ENCODE measurements at regions not wholly inside any gene's neighbourhood (a gene's known extent, or its start where the extent isn't known, plus 50 kb on each side); places are given as distances from the start of the nearest gene placed in this dataset.

- no peaks in the 10 kb centered on the region for H3K27me3 ChIP-seq
- H3K9me3 ChIP-seq: no peaks in the 10 kb centered on the region
- DNase-seq (no peak), FAIRE-seq (no peak), ATAC-seq (no peak)
- H3K36me3 ChIP-seq: no peaks in the 10 kb centered on the region
- no peaks in the 10 kb centered on the region for H3K4me1 ChIP-seq
- no peak overlapping the region for H3K4me3 ChIP-seq
- intact Hi-C loops (cut with DNase I): no loop called here
- no peak overlapping the region for H3K27ac ChIP-seq
- WGBS, 2 donors: 56 to 72% methylated on average over 1 of the region's 1 CpG
- no peak for TF ChIP-seq CTCF (IDR thresholded peaks at IDR 0.05)
Observed at GRCh38 chr14:45906257-45906656, 653.3 kb upstream of the MIS18BP1 start.

GRCh38 chr14:45905672-45906071, 652.7 kb upstream of the MIS18BP1 start:
- no peak for FAIRE-seq

GRCh38 chr14:45904314-45904713, 651.3 kb upstream of the MIS18BP1 start:
- WGBS, 2 donors: 69 to 85% methylated on average over 1 of the region's 1 CpG
- H3K36me3 ChIP-seq: no peaks in the 10 kb centered on the region

More at GRCh38 chr14:45905672-45906071, 652.7 kb upstream of the MIS18BP1 start:
- ATAC-seq: no peak
- Histone ChIP-seq H3K4me1 (no peaks in the 10 kb centered on the region), H3K36me3 (no peaks in the 10 kb centered on the region), H3K9me3 (no peaks in the 10 kb centered on the region), H3K27ac (no peak overlapping the region), H3K4me3 (no peak overlapping the region), H3K27me3 (no peaks in the 10 kb centered on the region)
- no peak for DNase-seq
- 50 to 57% methylated on average over 1 of the region's 1 CpG for WGBS, 2 donors
- TF ChIP-seq CTCF (IDR thresholded peaks at IDR 0.05): no peak
- intact Hi-C loops (cut with DNase I): no loop called here

GRCh38 chr14:45902241-45902640, 649.2 kb upstream of the MIS18BP1 start:
- Histone ChIP-seq H3K27me3 (no peaks in the 10 kb centered on the region), H3K4me1 (no peaks in the 10 kb centered on the region), H3K27ac (no peak overlapping the region), H3K9me3 (no peaks in the 10 kb centered on the region), H3K4me3 (no peak overlapping the region), H3K36me3 (no peaks in the 10 kb centered on the region)
- intact Hi-C loops (cut with DNase I): no loop called here
- ATAC-seq (no peak), FAIRE-seq (no peak), DNase-seq (no peak)
- 61 to 74% methylated on average over 3 of the region's 3 CpGs for WGBS, 2 donors
- TF ChIP-seq CTCF (IDR thresholded peaks at IDR 0.05): no peak

More at GRCh38 chr14:45904314-45904713, 651.3 kb upstream of the MIS18BP1 start:
- Histone ChIP-seq H3K4me3 (no peak overlapping the region), H3K9me3 (no peaks in the 10 kb centered on the region), H3K27me3 (no peaks in the 10 kb centered on the region), H3K27ac (no peak overlapping the region), H3K4me1 (no peaks in the 10 kb centered on the region)
- DNase-seq: no peak
- no peak for ATAC-seq
- intact Hi-C loops (cut with DNase I): no loop called here
- TF ChIP-seq CTCF (IDR thresholded peaks at IDR 0.05): no peak
- no peak for FAIRE-seq

GRCh38 chr14:45897439-45897838, 644.4 kb upstream of the MIS18BP1 start:
- no peaks in the 10 kb centered on the region for H3K36me3 ChIP-seq
- intact Hi-C loops (cut with DNase I): no loop called here
- no peak for TF ChIP-seq CTCF (IDR thresholded peaks at IDR 0.05)
- no peaks in the 10 kb centered on the region for H3K4me1 ChIP-seq
- 36 to 51% methylated on average over 3 of the region's 3 CpGs for WGBS, 2 donors
- H3K4me3 ChIP-seq: no peak overlapping the region
- ATAC-seq: no peak
- no peaks in the 10 kb centered on the region for H3K9me3 ChIP-seq
- H3K27ac ChIP-seq: no peak overlapping the region
- DNase-seq: no peak
- H3K27me3 ChIP-seq: no peaks in the 10 kb centered on the region
- no peak for FAIRE-seq

Measured in pancreas (tissue), 10 donors.